SH-SY5Y (cell line): ENCODE measurements at regions not wholly inside any gene's neighbourhood (a gene's known extent, or its start where the extent isn't known, plus 50 kb on each side); places are given as distances from the start of the nearest gene placed in this dataset.

ENCODE experiments used
- GATA2 ChIP-seq: IDR thresholded peaks from 2 replicates; pipeline ENCODE4 v1.6.1; 2011; ENCODE audit warnings: mild to moderate bottlenecking, low read depth, low read length
- GATA3 ChIP-seq: IDR thresholded peaks from 2 replicates; pipeline ENCODE4 v1.6.1; 2011; ENCODE audit warnings: low read depth, mild to moderate bottlenecking, low read length, moderate library complexity

GRCh38 chr9:126132746-126133145 is 193.9 kb upstream of the MVB12B start:
- TF ChIP-seq GATA2 (no peak), GATA3 (no peak)
